Epithelial cell of esophagus (primary cell): ENCODE measurements at regions not wholly inside any gene's neighbourhood (a gene's known extent, or its start where the extent isn't known, plus 50 kb on each side); places are given as distances from the start of the nearest gene placed in this dataset.
A peak's percentile ranks its signal among the peaks of the same experiment; 100 is the strongest.

ENCODE experiments used
- DNase-seq: peaks from one replicate; pipeline ENCODE4 v3.0.0; 2010; ENCODE audit warnings: low read depth
- H3K4me3 ChIP-seq: 2 replicates; pipeline ENCODE4 v1.5.1; 2011; ENCODE audit warnings: mild to moderate bottlenecking, low read length, control low read depth
- TF ChIP-seq, protein P1 (sequence below): IDR thresholded peaks from 2 replicates; pipeline ENCODE4 v1.5.1; 2011; ENCODE audit warnings: low read depth, mild to moderate bottlenecking, low read length, control low read depth, inconsistent platforms; ENCODE audit not compliant: insufficient read depth; ENCODE audit errors: missing control alignments

DNA sequence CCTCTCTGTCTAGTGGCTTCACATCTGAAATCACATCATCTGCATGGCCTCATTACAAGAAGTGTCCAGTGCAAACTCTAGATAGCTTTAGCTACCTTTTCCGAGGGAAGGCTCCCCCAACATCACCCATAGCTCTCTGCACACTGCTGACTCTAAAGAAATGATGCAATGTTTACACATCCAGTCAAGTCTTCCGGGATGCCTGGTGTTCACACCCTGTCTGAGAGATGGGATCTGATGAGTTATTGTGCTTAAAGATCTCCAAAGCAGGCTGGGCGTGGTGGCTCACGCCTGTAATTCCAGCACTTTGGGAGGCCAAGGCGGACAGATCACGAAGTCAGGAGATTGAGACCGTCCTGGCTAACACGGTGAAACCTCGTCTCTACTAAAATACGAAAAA, 404.6 kb upstream of the IRAK1BP1 start:
- no peak overlapping the region for H3K4me3 ChIP-seq
- TF ChIP-seq, protein P1, sequence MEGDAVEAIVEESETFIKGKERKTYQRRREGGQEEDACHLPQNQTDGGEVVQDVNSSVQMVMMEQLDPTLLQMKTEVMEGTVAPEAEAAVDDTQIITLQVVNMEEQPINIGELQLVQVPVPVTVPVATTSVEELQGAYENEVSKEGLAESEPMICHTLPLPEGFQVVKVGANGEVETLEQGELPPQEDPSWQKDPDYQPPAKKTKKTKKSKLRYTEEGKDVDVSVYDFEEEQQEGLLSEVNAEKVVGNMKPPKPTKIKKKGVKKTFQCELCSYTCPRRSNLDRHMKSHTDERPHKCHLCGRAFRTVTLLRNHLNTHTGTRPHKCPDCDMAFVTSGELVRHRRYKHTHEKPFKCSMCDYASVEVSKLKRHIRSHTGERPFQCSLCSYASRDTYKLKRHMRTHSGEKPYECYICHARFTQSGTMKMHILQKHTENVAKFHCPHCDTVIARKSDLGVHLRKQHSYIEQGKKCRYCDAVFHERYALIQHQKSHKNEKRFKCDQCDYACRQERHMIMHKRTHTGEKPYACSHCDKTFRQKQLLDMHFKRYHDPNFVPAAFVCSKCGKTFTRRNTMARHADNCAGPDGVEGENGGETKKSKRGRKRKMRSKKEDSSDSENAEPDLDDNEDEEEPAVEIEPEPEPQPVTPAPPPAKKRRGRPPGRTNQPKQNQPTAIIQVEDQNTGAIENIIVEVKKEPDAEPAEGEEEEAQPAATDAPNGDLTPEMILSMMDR: no peak
- DNase-seq: no peak

GRCh38 chr6:78465059-78465634, 402.2 kb upstream of the IRAK1BP1 start:
- TF ChIP-seq, protein P1: no peak
- no peak overlapping the region for H3K4me3 ChIP-seq
- no peak for DNase-seq

- peak; percentile 38 for DNase-seq
- no peak overlapping the region for H3K4me3 ChIP-seq
- TF ChIP-seq, protein P1: no peak
Measured at GRCh38 chr6:78476561-78476960, 390.8 kb upstream of the IRAK1BP1 start.

GRCh38 chr6:78482801-78483552, 384.4 kb upstream of the IRAK1BP1 start:
- TF ChIP-seq, protein P1: no peak
- no peak for DNase-seq
- no peak overlapping the region for H3K4me3 ChIP-seq

DNA sequence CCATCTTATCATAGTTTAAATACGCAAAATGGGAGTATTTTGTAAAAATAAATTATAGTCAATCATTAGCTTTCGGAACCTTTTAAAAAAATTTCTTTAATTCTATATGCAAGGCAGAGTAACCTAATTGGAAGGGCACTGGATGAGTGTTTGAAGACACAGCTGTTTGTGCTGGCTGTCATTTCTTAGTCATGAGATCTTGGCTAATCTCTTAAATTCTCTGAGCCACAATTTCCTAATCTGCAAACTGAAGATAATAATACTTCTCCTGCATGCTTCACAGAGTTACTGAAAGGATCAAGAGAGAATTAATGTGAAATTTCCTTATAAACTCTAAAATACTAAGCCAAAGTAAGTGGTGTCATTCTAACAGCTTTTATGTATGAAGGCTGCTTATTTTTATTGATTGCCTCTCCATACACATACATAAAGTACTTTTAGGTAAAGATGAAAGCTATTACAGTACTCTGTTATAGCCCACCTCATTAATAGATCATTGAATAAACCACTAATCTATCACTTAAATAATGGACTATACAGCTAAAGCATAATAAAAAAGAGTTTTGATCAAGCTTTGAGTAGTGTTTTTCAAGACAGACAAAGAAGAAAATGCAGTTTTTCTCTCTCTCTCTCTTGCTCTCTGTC, 383.7 kb upstream of the IRAK1BP1 start:
- peak; percentile 58 for DNase-seq
- H3K4me3 ChIP-seq: no peak overlapping the region
- TF ChIP-seq, protein P1: no peak

- no peak for DNase-seq
- no peak overlapping the region for H3K4me3 ChIP-seq
- TF ChIP-seq, protein P1: no peak
Measured at GRCh38 chr6:78484198-78485064, 382.9 kb upstream of the IRAK1BP1 start.
